IgD-negative memory B cell (primary cell): ENCODE measurements at regions not wholly inside any gene's neighbourhood (a gene's known extent, or its start where the extent isn't known, plus 50 kb on each side); places are given as distances from the start of the nearest gene placed in this dataset.

Experiments
- H3K27ac Mint-ChIP-seq, 3 donors: one replicate each; pipeline ENCODE4 v1.8.0; 2020 to 2022; ENCODE audit warnings: mild to moderate bottlenecking in 3 of 3, mixed read lengths in 3 of 3, moderate library complexity in 1 of 3
- H3K27me3 Mint-ChIP-seq: one replicate; pipeline ENCODE4 v1.8.0; 2021; ENCODE audit warnings: mixed read lengths
- H3K36me3 Mint-ChIP-seq: one replicate; pipeline ENCODE4 v1.8.0; 2020; ENCODE audit warnings: mild to moderate bottlenecking, mixed read lengths
- H3K4me1 Mint-ChIP-seq, 3 donors: one replicate each; pipeline ENCODE4 v1.8.0; 2020 to 2022; ENCODE audit warnings: mixed read lengths in 3 of 3, mild to moderate bottlenecking in 1 of 3
- H3K4me3 Mint-ChIP-seq, 4 donors: one replicate each; pipeline ENCODE4 v1.8.0; 2020 to 2022; ENCODE audit warnings: mild to moderate bottlenecking in 4 of 4, mixed read lengths in 4 of 4, moderate library complexity in 3 of 4
- H3K9me3 Mint-ChIP-seq, 3 donors: one replicate each; pipeline ENCODE4 v1.8.0; 2020 to 2021; ENCODE audit warnings: mixed read lengths in 3 of 3, mild to moderate bottlenecking in 1 of 3

DNA sequence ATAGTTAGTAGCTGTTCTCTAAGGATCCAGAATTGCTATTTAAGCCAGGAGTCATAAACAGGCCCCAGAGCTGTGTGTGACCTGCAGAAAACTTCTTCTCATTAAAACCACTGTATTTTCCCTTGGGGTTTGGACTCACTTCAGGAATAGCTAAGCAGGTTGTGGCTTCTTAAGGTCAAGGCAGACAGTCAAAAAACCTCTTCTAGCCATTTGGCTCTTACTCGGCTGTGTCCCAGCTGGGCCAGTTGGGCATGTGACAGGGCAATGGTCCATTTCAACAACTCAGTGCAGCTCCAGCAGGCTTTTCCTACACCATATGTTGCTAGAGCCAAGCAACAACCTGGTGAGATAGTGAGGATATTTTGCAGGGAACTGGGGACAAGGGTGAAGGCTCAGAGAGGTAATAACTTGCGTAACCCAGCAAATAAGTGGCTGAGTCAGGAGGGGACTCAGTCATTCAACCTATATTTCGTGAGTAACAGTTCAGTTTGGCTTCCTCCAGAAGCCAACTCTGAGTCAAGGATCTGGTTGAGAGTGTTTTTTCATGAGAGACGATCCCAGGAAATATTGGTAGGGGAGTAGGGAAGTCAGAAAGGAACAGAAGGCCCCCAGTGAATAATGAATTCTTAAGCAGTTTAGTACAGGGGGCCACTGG is 115.4 kb upstream of the PPP2R2B start:
- H3K27ac Mint-ChIP-seq = no peak overlapping the region
- H3K27me3 Mint-ChIP-seq = no peaks in the 10 kb centered on the region
- H3K36me3 Mint-ChIP-seq = no peaks in the 10 kb centered on the region
- H3K4me3 Mint-ChIP-seq = no peak overlapping the region
- peaks cover 0 to 11% (median 5%) of the 10 kb centered on the region in 3 donors for H3K9me3 Mint-ChIP-seq
- no peaks in the 10 kb centered on the region for H3K4me1 Mint-ChIP-seq

DNA sequence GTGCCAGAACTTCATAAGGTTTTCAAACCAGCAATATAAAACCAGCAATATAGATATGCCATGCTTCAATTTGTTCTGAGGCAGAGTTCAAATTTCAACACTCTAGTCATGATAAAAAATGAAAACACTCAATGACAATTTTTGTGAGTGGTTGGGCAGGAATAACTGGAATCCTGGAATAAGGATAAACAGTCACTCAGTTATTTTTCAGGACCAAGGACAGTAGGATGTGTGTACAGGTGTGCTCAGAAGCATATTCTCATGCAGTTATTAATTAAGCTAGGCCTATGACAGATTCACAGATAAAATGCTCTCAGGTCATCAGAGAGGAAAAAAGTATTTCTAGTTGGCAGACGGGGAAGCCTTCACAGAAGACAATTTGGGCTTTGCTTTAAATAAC is 117.3 kb upstream of the PPP2R2B start:
- Mint-ChIP-seq H3K4me1 (no peaks in the 10 kb centered on the region), H3K27ac (no peak overlapping the region), H3K4me3 (no peak overlapping the region), H3K9me3 (peaks cover 0 to 2% (median 0%) of the 10 kb centered on the region in 3 donors), H3K36me3 (no peaks in the 10 kb centered on the region), H3K27me3 (no peaks in the 10 kb centered on the region)

DNA sequence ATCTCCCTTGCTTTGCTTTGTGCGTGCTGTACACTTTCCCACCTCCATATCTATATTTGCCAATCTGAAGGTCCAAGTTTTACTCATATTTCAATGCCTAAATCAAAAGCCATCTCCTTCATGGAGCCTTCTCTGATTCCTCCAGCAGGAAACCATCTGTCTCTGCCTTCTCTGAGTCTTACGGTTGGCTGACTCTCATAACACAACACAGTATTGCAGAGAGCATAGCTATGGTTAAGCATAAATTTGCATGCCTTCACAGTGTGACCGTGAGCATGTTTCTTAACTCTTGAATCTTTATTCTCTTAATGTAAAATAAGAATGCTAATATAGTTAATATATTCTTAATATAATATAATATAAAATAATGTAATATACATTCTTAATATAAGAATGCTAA is 136.8 kb upstream of the PPP2R2B start:
- no peak overlapping the region for H3K4me3 Mint-ChIP-seq
- H3K4me1 Mint-ChIP-seq = no peaks in the 10 kb centered on the region
- no peaks in the 10 kb centered on the region for H3K9me3 Mint-ChIP-seq
- H3K36me3 Mint-ChIP-seq = no peaks in the 10 kb centered on the region
- no peak overlapping the region for H3K27ac Mint-ChIP-seq
- no peaks in the 10 kb centered on the region for H3K27me3 Mint-ChIP-seq

DNA sequence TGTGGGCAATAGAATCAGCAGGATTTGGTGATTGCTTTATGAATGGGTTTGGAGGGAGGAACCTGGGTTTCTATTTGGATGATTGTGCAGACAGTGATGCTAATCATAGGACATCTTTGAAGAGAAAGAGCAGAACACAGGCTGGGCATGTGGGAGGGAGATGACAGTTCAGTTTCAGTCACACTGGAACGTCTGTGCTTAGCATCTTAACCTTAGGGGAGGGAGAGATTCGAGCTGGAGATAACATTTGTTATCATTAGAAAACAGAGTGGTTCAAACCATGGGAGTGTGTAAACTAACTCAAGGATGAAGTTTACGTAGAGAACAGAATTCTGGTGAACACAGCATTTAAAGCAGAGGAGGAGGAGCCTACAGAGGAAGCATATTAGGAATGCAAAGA is 138.6 kb upstream of the PPP2R2B start:
- Mint-ChIP-seq H3K27ac (no peak overlapping the region), H3K4me3 (no peak overlapping the region)

DNA sequence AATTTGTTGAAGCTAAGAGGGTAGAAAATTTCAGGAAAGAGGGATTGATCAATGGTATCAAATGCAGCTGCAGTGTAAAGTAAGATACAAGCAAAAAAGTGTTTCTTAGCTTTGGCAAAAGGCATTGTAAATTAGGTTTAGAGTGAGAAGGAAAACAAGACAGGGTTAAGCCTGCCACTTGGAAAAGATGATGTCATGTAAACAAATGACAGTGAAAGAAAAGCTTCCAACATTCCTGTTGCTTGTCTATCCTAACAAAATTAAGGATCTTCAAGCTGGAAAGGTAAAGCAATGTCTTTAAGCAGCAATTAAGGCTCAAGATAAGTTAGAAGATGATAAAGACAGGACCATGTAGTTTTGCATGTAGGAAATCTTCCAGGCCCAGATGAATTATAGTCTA is 139.1 kb upstream of the PPP2R2B start:
- Mint-ChIP-seq H3K9me3 (no peaks in the 10 kb centered on the region), H3K4me3 (no peak overlapping the region), H3K4me1 (no peaks in the 10 kb centered on the region), H3K27me3 (no peaks in the 10 kb centered on the region), H3K36me3 (no peaks in the 10 kb centered on the region), H3K27ac (no peak overlapping the region)

More for the DNA sequence above, 138.6 kb upstream of the PPP2R2B start:
- Mint-ChIP-seq H3K9me3 (no peaks in the 10 kb centered on the region), H3K4me1 (no peaks in the 10 kb centered on the region), H3K36me3 (no peaks in the 10 kb centered on the region), H3K27me3 (no peaks in the 10 kb centered on the region)

DNA sequence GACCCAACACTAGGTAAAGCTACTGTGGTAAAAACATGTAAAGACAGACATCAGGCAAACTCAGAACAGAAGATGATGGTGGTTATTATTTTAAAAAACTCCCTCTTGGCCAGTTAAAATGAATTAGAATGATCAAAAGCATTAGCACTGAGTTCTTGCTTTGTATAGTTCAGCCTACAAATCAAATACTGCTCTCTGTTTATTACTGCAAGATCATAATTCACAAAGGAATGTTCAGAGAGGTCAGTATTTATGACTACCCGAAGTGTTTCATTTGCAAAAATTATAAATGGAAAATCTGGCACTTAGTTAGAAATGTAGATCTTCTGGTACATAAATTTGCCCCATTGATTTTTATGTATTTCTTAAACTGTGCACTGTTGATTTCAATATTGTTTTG is 140.3 kb upstream of the PPP2R2B start:
- Mint-ChIP-seq H3K36me3 (no peaks in the 10 kb centered on the region), H3K27me3 (no peaks in the 10 kb centered on the region), H3K4me1 (no peaks in the 10 kb centered on the region), H3K27ac (no peak overlapping the region), H3K9me3 (no peaks in the 10 kb centered on the region), H3K4me3 (no peak overlapping the region)

DNA sequence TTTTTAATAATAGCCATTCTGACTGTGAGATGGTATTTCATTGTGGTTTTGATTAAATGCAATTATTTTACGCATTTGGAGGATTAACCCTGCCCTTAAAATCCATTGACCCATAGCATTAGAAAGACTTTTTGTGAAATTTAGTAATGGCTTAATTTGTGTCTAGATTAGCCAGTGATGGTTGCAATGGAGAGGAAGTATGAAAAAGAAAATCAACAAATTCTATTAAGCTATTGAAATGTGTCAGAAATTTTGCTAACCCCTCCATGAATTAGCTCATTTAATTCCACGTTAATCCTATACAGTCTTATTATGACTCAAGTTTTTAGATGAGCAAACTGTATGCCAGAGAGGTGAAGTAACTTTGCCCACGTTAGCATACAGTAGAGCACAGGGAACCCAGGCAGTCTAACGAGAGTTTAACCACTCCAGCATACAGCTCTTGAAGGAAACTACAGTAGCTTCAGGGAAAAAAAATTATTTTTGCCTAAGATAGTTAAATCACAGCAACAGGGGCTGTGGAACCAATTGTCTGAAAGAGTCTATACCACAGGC is 158.2 kb upstream of the PPP2R2B start:
- H3K4me1 Mint-ChIP-seq = no peaks in the 10 kb centered on the region
- H3K4me3 Mint-ChIP-seq = no peak overlapping the region
- peaks cover 4 to 5% (median 5%) of the 10 kb centered on the region in 3 donors for H3K9me3 Mint-ChIP-seq
- H3K36me3 Mint-ChIP-seq = peaks cover 2% of the 10 kb centered on the region
- no peak overlapping the region for H3K27ac Mint-ChIP-seq
- H3K27me3 Mint-ChIP-seq = no peaks in the 10 kb centered on the region

DNA sequence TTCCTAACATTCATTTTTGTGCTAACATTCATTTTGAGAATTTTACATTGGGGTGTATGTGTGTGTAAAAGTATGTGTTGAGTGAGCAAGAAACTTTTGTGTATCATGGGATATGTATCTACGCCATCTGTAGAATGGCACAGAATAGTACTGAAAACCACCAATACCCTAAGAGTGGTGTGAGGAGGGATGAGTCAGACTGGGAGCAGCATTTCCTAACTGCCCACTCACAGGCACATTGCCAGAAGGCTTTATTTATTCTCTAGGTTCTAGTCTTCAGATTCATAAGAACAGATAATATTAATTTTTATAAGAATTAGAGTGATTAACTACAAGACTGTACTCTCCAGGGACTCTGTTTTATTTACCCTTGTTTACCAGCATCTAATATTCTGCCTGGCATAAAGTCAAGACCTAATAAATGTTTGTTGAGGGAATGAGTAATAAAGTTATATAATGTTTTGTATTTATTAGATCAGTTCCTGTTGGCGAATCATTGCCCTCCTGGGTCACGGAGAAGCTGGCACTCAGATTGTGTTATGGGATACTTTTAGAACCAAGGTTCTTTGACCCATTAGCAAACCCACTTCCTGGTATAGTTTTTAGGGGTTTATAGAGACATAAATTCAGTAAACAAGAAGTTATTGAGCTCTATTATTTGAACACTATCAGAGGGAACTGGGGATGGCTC is 159.1 kb upstream of the PPP2R2B start:
- no peak overlapping the region for H3K4me3 Mint-ChIP-seq
- H3K27ac Mint-ChIP-seq = no peak overlapping the region
- H3K36me3 Mint-ChIP-seq = no peaks in the 10 kb centered on the region
- no peaks in the 10 kb centered on the region for H3K27me3 Mint-ChIP-seq
- peaks cover 2 to 4% (median 4%) of the 10 kb centered on the region in 3 donors for H3K9me3 Mint-ChIP-seq
- no peaks in the 10 kb centered on the region for H3K4me1 Mint-ChIP-seq

DNA sequence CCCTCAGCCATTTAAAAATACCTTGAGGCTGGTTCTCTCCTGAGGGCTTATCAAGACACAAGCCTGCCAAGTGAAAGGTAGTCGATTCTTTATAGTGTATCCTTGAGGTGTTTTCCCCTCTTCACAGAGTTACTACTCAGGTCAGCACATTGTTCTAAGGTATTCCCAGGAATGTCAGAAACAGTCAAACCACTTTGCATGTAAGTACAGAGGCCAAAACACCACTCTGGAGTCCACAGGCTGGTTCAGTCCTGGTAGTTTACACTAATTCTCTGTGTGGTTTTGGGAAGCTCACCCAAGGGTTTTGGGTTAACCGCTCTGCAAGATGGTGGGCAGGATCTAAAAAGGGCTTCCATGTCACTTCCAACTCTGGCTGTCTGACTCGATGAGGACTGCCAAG is 162.3 kb upstream of the PPP2R2B start:
- H3K4me1 Mint-ChIP-seq = no peaks in the 10 kb centered on the region
- H3K36me3 Mint-ChIP-seq = no peaks in the 10 kb centered on the region
- H3K27me3 Mint-ChIP-seq = no peaks in the 10 kb centered on the region
- H3K27ac Mint-ChIP-seq = no peak overlapping the region
- H3K9me3 Mint-ChIP-seq = no peaks in the 10 kb centered on the region
- H3K4me3 Mint-ChIP-seq = no peak overlapping the region

DNA sequence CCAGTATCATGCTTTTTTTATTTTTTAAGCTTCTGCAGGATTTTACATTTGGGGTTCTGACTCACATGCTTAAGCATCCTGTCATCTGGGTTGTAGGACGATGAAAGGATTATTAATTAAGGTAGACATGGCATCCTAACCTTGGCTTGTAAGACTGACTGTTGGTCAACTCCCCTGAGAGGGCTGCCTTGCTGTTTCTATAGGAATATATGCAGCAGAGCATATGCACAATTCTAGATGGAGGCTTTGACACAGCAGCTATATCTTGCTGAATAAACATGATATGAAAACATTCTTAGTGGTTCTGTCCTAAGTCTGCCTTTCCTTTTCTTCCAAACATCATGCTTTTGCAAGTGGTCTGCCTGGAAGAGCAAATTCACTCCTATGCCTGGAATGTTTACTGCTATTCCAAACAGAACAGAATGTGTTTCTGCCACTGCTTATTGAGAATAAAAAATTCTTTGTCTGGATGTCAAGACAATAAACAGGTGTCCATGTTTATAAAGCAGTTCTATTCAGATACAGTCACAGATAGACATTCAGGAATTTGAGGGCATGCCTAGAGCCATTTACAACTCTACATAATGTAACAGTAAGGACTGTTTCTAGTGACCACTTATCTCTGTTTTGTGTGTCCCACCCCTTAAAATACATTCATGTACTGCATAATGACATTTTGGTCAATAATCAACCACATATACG is 166.2 kb upstream of the PPP2R2B start:
- Mint-ChIP-seq H3K4me3 (no peak overlapping the region), H3K36me3 (no peaks in the 10 kb centered on the region), H3K27ac (no peak overlapping the region), H3K9me3 (peaks cover 0 to 1% (median 0%) of the 10 kb centered on the region in 3 donors), H3K4me1 (no peaks in the 10 kb centered on the region), H3K27me3 (no peaks in the 10 kb centered on the region)

DNA sequence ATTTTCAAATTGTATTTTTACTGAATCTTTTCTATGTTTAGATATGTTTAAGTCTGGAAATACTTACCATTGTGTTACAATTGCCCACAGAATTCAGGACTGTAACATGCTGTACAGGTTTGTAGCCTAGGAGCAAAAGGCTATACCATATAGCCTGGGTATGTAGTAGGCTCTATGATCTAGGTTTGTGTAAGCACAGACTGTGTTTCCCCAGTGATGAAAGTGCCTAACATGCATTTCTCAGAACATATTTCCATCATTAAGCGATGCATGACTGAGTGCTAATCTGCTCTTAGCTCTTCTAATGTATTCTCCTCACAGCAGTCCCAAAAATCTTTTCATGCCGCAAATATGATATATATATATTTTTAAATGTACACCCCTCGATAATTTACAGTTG is 166.7 kb upstream of the PPP2R2B start:
- Mint-ChIP-seq H3K9me3 (peaks cover 0 to 1% (median 0%) of the 10 kb centered on the region in 3 donors), H3K4me3 (no peak overlapping the region), H3K27ac (no peak overlapping the region), H3K27me3 (no peaks in the 10 kb centered on the region), H3K36me3 (no peaks in the 10 kb centered on the region), H3K4me1 (no peaks in the 10 kb centered on the region)

DNA sequence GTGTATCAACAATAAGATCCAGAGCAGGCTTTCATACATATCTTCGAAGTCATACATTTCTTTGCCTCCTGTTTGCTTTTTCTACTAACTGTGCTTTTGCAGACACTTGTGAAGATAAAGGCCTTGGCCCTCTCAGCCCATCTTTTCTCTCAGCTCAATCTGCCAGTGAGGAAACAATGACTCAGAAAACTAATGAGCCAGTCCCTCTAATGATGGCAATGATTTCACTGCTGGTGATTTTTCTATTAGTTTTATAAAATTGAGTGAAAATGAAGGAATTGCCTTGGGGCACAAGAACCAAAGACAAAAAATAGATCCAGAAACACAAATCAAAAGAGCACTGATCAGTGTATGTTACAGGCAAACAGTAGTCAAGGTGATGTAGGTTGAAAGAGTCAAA is 167.7 kb upstream of the PPP2R2B start:
- Mint-ChIP-seq H3K36me3 (no peaks in the 10 kb centered on the region), H3K4me3 (no peak overlapping the region), H3K27ac (no peak overlapping the region), H3K4me1 (no peaks in the 10 kb centered on the region), H3K27me3 (no peaks in the 10 kb centered on the region), H3K9me3 (peaks cover 0 to 1% (median 0%) of the 10 kb centered on the region in 3 donors)

DNA sequence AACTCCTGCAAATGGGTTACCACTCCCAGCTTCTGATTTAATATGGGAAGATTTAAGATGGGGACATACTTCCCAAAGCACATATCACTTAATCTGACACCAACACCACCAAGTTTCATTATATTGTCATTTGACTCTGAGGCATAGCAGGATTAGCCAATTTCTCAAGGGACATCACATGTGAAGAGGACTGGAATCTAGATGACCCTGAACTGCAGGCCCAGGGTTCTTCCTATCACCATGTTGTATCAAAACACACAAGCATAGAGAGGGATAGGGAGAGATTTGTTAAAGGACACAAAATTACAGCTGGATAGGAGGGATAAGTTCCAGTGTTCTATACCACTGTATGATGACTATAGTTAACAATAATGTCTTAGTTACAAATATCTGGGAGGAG is 168.3 kb upstream of the PPP2R2B start:
- Mint-ChIP-seq H3K4me3 (no peak overlapping the region), H3K4me1 (no peaks in the 10 kb centered on the region), H3K9me3 (peaks cover 0 to 1% (median 0%) of the 10 kb centered on the region in 3 donors), H3K27me3 (no peaks in the 10 kb centered on the region), H3K36me3 (no peaks in the 10 kb centered on the region), H3K27ac (no peak overlapping the region)

DNA sequence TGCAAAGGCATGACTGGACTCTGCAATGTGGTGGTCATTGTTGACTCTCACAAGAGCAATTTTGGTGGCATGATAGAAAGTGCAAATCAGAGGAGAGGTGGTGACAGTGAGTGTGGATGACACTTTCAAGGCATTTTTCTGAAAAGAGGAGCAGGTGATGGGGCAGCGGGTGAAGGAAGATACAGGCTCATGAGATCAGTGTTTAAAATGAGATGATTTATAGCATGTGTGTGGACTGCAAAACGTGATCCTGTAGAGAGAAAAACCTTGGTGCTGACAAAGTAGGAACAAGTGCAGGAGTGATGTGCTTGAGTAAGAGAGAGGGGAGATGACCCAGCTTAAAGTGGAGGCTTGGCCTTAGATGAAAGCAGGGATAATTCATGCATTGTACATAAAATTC is 171.2 kb upstream of the PPP2R2B start:
- no peaks in the 10 kb centered on the region for H3K27me3 Mint-ChIP-seq
- no peak overlapping the region for H3K4me3 Mint-ChIP-seq
- peaks cover 0 to 5% (median 3%) of the 10 kb centered on the region in 3 donors for H3K9me3 Mint-ChIP-seq
- H3K27ac Mint-ChIP-seq = no peak overlapping the region
- no peaks in the 10 kb centered on the region for H3K36me3 Mint-ChIP-seq
- H3K4me1 Mint-ChIP-seq = no peaks in the 10 kb centered on the region

DNA sequence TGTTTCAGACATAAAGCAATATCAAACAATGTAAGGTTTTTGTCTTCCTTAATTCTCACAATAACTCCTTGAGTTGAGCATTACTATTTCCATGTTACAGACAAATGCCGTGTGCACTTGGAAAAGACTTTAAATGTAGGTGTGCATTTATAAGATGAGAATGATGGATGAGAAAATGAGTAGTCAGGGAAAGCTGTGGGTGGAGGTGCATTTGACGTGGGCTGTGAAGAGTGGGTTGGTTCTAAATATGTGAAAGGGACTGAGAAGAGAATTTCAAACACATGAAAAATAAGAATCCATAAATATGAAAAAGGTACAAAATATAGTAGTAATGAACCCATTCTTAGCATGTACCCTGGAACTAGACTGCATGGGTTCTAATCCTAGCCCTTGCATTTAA is 171.6 kb upstream of the PPP2R2B start:
- Mint-ChIP-seq H3K4me1 (no peaks in the 10 kb centered on the region), H3K27ac (no peak overlapping the region), H3K27me3 (no peaks in the 10 kb centered on the region), H3K36me3 (no peaks in the 10 kb centered on the region), H3K4me3 (no peak overlapping the region), H3K9me3 (peaks cover 0 to 5% (median 3%) of the 10 kb centered on the region in 3 donors)
